ENCODE measurements at regions not wholly inside any gene's neighbourhood (a gene's known extent, or its start where the extent isn't known, plus 50 kb on each side); places are given as distances from the start of the nearest gene placed in this dataset.
"Not testable (repeated sequence)": the region's sequence is repeated elsewhere in the genome, so short reads cannot be mapped to it uniquely, and the experiment has no call there.

GRCh38 chr11:116338500-116338899 is 434.3 kb downstream of the BUD13 start:
- not testable (repeated sequence) for TF ChIP-seq CTCF, POLR2AphosphoS5 (IDR thresholded peaks at IDR 0.05)

All from gastroesophageal sphincter (tissue), 3 donors.